Neural cell (in vitro differentiated cells): ENCODE measurements at regions not wholly inside any gene's neighbourhood (a gene's known extent, or its start where the extent isn't known, plus 50 kb on each side); places are given as distances from the start of the nearest gene placed in this dataset.

ENCODE experiments used
- H2AFZ ChIP-seq: fragments of 200-600, 300-800 bp; sonication (generic), shearing (Covaris generic); 2 replicates; pipeline ENCODE4 v1.6.0; 2014; ENCODE audit warnings: low read depth, mild to moderate bottlenecking, antibody characterized with exemption, low read length, moderate library complexity
- H3F3A ChIP-seq: fragments of 200-600 bp; shearing (Covaris generic); 2 replicates; pipeline ENCODE4 v1.6.1; 2016; ENCODE audit warnings: mild to moderate bottlenecking, moderate library complexity, mixed read lengths, antibody characterized with exemption, low read length; ENCODE audit not compliant: insufficient read depth, poor library complexity, severe bottlenecking
- H3K27ac ChIP-seq: fragments of 200-600, 300-800 bp; sonication (generic), shearing (Covaris generic); 2 replicates; pipeline ENCODE4 v1.5.1; 2014; ENCODE audit warnings: mild to moderate bottlenecking, low read length, moderate library complexity
- H3K27me3 ChIP-seq: fragments of 300-800, 200-600 bp; sonication (generic), shearing (Covaris generic); 2 replicates; pipeline ENCODE4 v1.6.0; 2014; ENCODE audit warnings: mild to moderate bottlenecking, low read depth, low read length, moderate library complexity; ENCODE audit not compliant: insufficient read depth
- H3K36me3 ChIP-seq: fragments of 300-800, 200-600 bp; sonication (generic), shearing (Covaris generic); 2 replicates; pipeline ENCODE4 v1.5.1; 2014; ENCODE audit warnings: mild to moderate bottlenecking, antibody characterized with exemption, low read length, moderate library complexity; ENCODE audit not compliant: insufficient read depth
- H3K4me2 ChIP-seq: fragments of 300-800, 200-600 bp; sonication (generic), shearing (Covaris generic); 2 replicates; pipeline ENCODE4 v1.6.0; 2014; ENCODE audit warnings: mild to moderate bottlenecking, low read length
- H3K4me3 ChIP-seq: fragments of 300-800, 200-600 bp; sonication (generic), shearing (Covaris generic); 2 replicates; pipeline ENCODE4 v1.5.1; 2014; ENCODE audit warnings: mild to moderate bottlenecking, low read length, moderate library complexity
- H3K79me2 ChIP-seq: fragments of 200-600 bp; shearing (Covaris generic); replicated peaks from 2 replicates; pipeline ENCODE4 v1.6.0; 2014; ENCODE audit warnings: mild to moderate bottlenecking, low read length, moderate library complexity; ENCODE audit not compliant: insufficient read depth
- H3K9ac ChIP-seq: fragments of 300-800, 200-600 bp; sonication (generic), shearing (Covaris generic); 2 replicates; pipeline ENCODE4 v1.6.1; 2016; ENCODE audit warnings: mild to moderate bottlenecking, low read length, mixed read lengths
- H3K9me2 ChIP-seq: fragments of 200-600 bp; shearing (Covaris generic); 2 replicates; pipeline ENCODE4 v1.6.1; 2016; ENCODE audit warnings: mild to moderate bottlenecking, low read length, mixed read lengths; ENCODE audit not compliant: insufficient read depth
- H3K9me3 ChIP-seq: fragments of 200-600, 300-800 bp; sonication (generic), shearing (Covaris generic); 2 replicates; pipeline ENCODE4 v1.6.1; 2016; ENCODE audit warnings: mild to moderate bottlenecking, mixed run types, low read length, moderate library complexity, mixed read lengths
- H4K20me1 ChIP-seq: fragments of 200-600 bp; shearing (Covaris generic); 2 replicates; pipeline ENCODE4 v1.6.1; 2016; ENCODE audit warnings: mild to moderate bottlenecking, mixed run types; ENCODE audit not compliant: insufficient read depth
- EP300 ChIP-seq: fragments of 450-650 bp; conservative IDR thresholded peaks from 2 replicates; pipeline ENCODE4 v1.6.1; 2014; ENCODE audit warnings: antibody characterized with exemption, mild to moderate bottlenecking, moderate library complexity; ENCODE audit not compliant: poor library complexity, severe bottlenecking
- EZH2 ChIP-seq: fragments of 200-600, 300-800 bp; shearing (Covaris generic), sonication (generic); IDR thresholded peaks from 2 replicates; pipeline ENCODE4 v1.6.1; 2014; ENCODE audit warnings: antibody characterized with exemption, low read length, borderline replicate concordance, mild to moderate bottlenecking; ENCODE audit not compliant: insufficient read depth, poor library complexity, severe bottlenecking
- MXI1 ChIP-seq: fragments of 450-650 bp; conservative IDR thresholded peaks from 2 replicates; pipeline ENCODE4 v1.6.1; 2014; ENCODE audit warnings: antibody characterized with exemption, mild to moderate bottlenecking; ENCODE audit not compliant: poor library complexity, severe bottlenecking
- POLR2AphosphoS5 ChIP-seq: IDR thresholded peaks from 2 replicates; pipeline ENCODE4 v1.6.1; 2012
- RAD21 ChIP-seq: fragments of 450-650 bp; conservative IDR thresholded peaks from 2 replicates; pipeline ENCODE4 v1.6.1; 2014; ENCODE audit warnings: antibody characterized with exemption, mild to moderate bottlenecking, moderate library complexity
- SMC3 ChIP-seq: fragments of 450-650 bp; conservative IDR thresholded peaks from 2 replicates; pipeline ENCODE4 v1.6.1; 2014; ENCODE audit warnings: antibody characterized with exemption, mild to moderate bottlenecking, moderate library complexity; ENCODE audit not compliant: poor library complexity
- TAF1 ChIP-seq: IDR thresholded peaks from 2 replicates; pipeline ENCODE4 v1.6.1; 2012; ENCODE audit warnings: low read depth
- TF ChIP-seq, protein P1 (sequence below): IDR thresholded peaks from 2 replicates; pipeline ENCODE4 v1.6.1; 2012; ENCODE audit warnings: borderline replicate concordance
- TF ChIP-seq, protein P2 (sequence below): fragments of 450-650 bp; IDR thresholded peaks from 2 replicates; pipeline ENCODE4 v1.5.1; 2014; ENCODE audit warnings: antibody characterized with exemption, mild to moderate bottlenecking, moderate library complexity; ENCODE audit not compliant: poor library complexity, severe bottlenecking

DNA sequence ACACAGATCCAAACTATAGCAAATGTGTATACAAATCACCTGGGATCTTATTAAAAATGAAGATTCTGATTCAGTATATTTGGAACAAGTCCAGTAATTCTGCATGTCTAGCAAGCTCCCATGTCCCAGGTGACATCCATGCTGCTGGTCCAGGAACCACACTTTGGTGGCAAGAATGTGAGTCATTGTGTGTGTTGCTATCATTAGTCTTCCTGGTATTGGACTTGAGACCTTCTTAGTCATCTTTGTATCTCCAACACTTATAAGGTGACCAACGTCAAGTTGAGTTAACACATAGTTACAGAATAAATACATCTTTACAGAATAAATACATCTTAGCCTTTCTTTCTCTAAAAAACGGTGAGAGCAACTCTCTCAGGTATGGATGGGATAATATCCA lies 107.9 kb upstream of the NDUFV2 start:
- Histone ChIP-seq H3K36me3 (no peaks in the 10 kb centered on the region), H3K79me2 (no peaks in the 10 kb centered on the region), H3K9ac (no peak overlapping the region), H3K27me3 (no peaks in the 10 kb centered on the region), H3K4me2 (no peak overlapping the region), H4K20me1 (no peaks in the 10 kb centered on the region), H3K9me3 (peaks cover 4% of the 10 kb centered on the region), H3K4me3 (no peak overlapping the region), H3K9me2 (no peaks in the 10 kb centered on the region), H3K27ac (no peak overlapping the region), H2AFZ (no peak overlapping the region), H3F3A (no peaks in the 10 kb centered on the region)
- no peak for TF ChIP-seq MXI1
- TF ChIP-seq TAF1 = no peak

DNA sequence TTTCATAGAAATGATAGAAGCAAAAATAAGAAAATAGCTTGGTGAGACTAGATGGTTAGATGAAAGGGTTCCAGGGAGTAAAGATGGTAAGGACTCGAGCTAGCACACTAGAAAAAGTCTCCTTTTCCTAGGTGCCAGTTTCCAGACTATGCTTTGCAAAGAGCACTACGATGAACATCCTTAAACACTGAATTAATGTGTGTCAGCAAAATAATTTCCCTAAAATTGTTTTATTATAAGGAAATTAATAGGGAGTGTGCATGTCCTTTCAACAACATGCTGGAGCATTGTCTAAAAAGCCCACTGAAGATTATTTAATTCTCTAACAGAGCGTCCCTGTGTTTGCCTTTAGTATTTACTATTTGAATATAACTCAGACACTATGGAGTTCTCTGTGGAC lies 107.4 kb upstream of the NDUFV2 start:
- no peak overlapping the region for H3K4me3 ChIP-seq
- H3K4me2 ChIP-seq = no peak overlapping the region
- H3K27ac ChIP-seq = no peak overlapping the region
- no peak overlapping the region for H2AFZ ChIP-seq
- H3K36me3 ChIP-seq = no peaks in the 10 kb centered on the region
- no peaks in the 10 kb centered on the region for H3K9me2 ChIP-seq
- no peak overlapping the region for H3K9ac ChIP-seq
- no peaks in the 10 kb centered on the region for H4K20me1 ChIP-seq
- H3K27me3 ChIP-seq = no peaks in the 10 kb centered on the region
- peaks cover 4% of the 10 kb centered on the region for H3K9me3 ChIP-seq
- H3F3A ChIP-seq = no peaks in the 10 kb centered on the region
- TF ChIP-seq RAD21 (no peak), EP300 (no peak), MXI1 (no peak)
- no peaks in the 10 kb centered on the region for H3K79me2 ChIP-seq

DNA sequence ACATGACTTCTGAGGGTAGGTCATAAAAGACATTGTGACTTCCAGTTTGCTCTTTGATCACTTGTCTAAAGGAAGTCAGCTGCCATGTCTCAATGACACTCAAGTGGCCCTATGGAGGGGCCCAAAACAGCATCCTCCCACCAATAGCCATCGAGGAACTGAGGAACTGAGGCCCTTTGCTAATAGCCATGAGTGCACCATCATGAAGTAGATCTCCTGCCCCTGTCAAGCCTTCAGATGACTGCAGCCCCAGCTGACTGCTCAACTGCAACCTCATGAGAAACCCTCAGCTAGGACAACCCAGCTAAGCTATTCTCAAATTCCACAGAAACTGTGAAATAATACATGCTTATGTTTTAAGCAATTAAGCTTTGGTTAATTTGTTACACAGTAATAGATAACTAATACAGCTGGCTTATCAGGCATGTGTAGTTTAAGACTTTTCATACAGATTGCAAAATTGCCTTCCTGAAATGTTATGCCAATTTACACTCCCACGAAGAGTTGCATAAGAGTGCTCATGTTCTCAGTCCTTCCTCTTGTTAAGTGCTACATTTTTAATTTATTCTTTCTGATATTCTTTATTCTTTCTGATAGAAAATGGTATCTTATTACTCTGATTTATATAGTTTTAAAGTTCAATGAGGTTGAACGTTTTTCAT lies 105.6 kb upstream of the NDUFV2 start:
- Histone ChIP-seq H3K9ac (no peak overlapping the region), H3K27ac (no peak overlapping the region), H3K79me2 (no peaks in the 10 kb centered on the region), H3K36me3 (no peaks in the 10 kb centered on the region), H2AFZ (no peak overlapping the region), H3K9me3 (peaks cover 4% of the 10 kb centered on the region), H3K4me3 (no peak overlapping the region), H3F3A (no peaks in the 10 kb centered on the region), H3K4me2 (no peak overlapping the region), H3K9me2 (no peaks in the 10 kb centered on the region), H3K27me3 (no peaks in the 10 kb centered on the region), H4K20me1 (no peaks in the 10 kb centered on the region)
- TF ChIP-seq EP300 (no peak), RAD21 (no peak), EZH2 (no peak), MXI1 (no peak), TAF1 (no peak), SMC3 (no peak), POLR2AphosphoS5 (no peak)
- TF ChIP-seq, protein P1, sequence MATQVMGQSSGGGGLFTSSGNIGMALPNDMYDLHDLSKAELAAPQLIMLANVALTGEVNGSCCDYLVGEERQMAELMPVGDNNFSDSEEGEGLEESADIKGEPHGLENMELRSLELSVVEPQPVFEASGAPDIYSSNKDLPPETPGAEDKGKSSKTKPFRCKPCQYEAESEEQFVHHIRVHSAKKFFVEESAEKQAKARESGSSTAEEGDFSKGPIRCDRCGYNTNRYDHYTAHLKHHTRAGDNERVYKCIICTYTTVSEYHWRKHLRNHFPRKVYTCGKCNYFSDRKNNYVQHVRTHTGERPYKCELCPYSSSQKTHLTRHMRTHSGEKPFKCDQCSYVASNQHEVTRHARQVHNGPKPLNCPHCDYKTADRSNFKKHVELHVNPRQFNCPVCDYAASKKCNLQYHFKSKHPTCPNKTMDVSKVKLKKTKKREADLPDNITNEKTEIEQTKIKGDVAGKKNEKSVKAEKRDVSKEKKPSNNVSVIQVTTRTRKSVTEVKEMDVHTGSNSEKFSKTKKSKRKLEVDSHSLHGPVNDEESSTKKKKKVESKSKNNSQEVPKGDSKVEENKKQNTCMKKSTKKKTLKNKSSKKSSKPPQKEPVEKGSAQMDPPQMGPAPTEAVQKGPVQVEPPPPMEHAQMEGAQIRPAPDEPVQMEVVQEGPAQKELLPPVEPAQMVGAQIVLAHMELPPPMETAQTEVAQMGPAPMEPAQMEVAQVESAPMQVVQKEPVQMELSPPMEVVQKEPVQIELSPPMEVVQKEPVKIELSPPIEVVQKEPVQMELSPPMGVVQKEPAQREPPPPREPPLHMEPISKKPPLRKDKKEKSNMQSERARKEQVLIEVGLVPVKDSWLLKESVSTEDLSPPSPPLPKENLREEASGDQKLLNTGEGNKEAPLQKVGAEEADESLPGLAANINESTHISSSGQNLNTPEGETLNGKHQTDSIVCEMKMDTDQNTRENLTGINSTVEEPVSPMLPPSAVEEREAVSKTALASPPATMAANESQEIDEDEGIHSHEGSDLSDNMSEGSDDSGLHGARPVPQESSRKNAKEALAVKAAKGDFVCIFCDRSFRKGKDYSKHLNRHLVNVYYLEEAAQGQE = no peak
- TF ChIP-seq, protein P2, sequence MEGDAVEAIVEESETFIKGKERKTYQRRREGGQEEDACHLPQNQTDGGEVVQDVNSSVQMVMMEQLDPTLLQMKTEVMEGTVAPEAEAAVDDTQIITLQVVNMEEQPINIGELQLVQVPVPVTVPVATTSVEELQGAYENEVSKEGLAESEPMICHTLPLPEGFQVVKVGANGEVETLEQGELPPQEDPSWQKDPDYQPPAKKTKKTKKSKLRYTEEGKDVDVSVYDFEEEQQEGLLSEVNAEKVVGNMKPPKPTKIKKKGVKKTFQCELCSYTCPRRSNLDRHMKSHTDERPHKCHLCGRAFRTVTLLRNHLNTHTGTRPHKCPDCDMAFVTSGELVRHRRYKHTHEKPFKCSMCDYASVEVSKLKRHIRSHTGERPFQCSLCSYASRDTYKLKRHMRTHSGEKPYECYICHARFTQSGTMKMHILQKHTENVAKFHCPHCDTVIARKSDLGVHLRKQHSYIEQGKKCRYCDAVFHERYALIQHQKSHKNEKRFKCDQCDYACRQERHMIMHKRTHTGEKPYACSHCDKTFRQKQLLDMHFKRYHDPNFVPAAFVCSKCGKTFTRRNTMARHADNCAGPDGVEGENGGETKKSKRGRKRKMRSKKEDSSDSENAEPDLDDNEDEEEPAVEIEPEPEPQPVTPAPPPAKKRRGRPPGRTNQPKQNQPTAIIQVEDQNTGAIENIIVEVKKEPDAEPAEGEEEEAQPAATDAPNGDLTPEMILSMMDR = no peak
